HepG2 (cell line): ENCODE measurements at regions not wholly inside any gene's neighbourhood (a gene's known extent, or its start where the extent isn't known, plus 50 kb on each side); places are given as distances from the start of the nearest gene placed in this dataset.

ENCODE experiments used
- ATAC-seq: fragments of 200-7000 bp; cut with Tn5 transposase; 3 replicates; pipeline ENCODE4 v1.9.1; 2020; ENCODE audit warnings: mild to moderate bottlenecking, moderate library complexity
- BruUV-seq: library from RNA; stranded (reverse); fragments of 400-500 nt; replicated peaks from 2 replicates; lab custom pipeline; 2021; lab: Mats Ljungman, UMichigan
- CTCF ChIA-PET: fragments of 300-600 bp; formaldehyde crosslinking; extraction: SDS; loops from one replicate; lab custom pipeline; 2021; ENCODE audit warnings: low total read pairs, inconsistent platforms, low intra/inter-chr PET ratio; lab: Yijun Ruan, JAX
- POLR2A ChIA-PET: fragments of 350-600 bp; sonication (Branson Sonifier 250); formaldehyde crosslinking; loops from one replicate; lab custom pipeline; 2020; ENCODE audit warnings: antibody characterized with exemption, inconsistent platforms; lab: Yijun Ruan, JAX
- DNase-seq: peaks from one replicate; pipeline ENCODE4 v3.0.0-alpha.2; 2015; ENCODE audit warnings: low spot score
- FAIRE-seq: peaks from 3 replicates; lab custom pipeline; 2011; peaks lifted over from hg19 to GRCh38; lab: Jason Lieb, UNC
- H2AFZ ChIP-seq: one replicate; pipeline ENCODE4 v1.6.1; 2011; ENCODE audit warnings: low read length, inconsistent platforms
- H3K27ac ChIP-seq: fragments of 300-600 bp; 3 replicates; pipeline ENCODE4 v1.8.0; 2011; ENCODE audit warnings: mixed run types, mild to moderate bottlenecking, mixed read lengths, low read length, inconsistent platforms; ENCODE audit not compliant: insufficient read depth; ENCODE audit errors: extremely low read length
- H3K27me3 ChIP-seq, 2 experiments: fragments of 200-600 bp in 1 of 2; 2 replicates in 1 of 2; 3 replicates in 1 of 2; pipeline versions ENCODE4 v1.6.0 to v1.8.0; 2011; ENCODE audit warnings: low read length in 2 of 2, mild to moderate bottlenecking in 2 of 2, moderate library complexity in 2 of 2, inconsistent platforms in 1 of 2; ENCODE audit not compliant: insufficient read depth in 2 of 2, control insufficient read depth in 1 of 2
- H3K36me3 ChIP-seq, 2 experiments: fragments of 200-600 bp in 1 of 2; replicated peaks in 1 of 2; 2 replicates in 1 of 2; 3 replicates in 1 of 2; pipeline versions ENCODE4 v1.5.1 to v1.8.0; 2011; ENCODE audit warnings: low read length in 2 of 2, inconsistent platforms in 1 of 2; ENCODE audit not compliant: insufficient read depth in 2 of 2, control insufficient read depth in 1 of 2
- H3K4me1 ChIP-seq: 2 replicates; pipeline ENCODE4 v1.5.1; 2012; ENCODE audit warnings: low read length, inconsistent platforms; ENCODE audit not compliant: insufficient read depth
- H3K4me2 ChIP-seq: 2 replicates; pipeline ENCODE4 v1.6.0; 2011; ENCODE audit warnings: low read depth, low read length, inconsistent platforms
- H3K4me3 ChIP-seq, 3 experiments: fragments of 200-600 bp in 1 of 3; sonication (generic), shearing (Covaris generic) in 1 of 3; replicated peaks in 1 of 3; 2 replicates each; pipeline ENCODE4 v1.5.1; 2011 to 2016; ENCODE audit warnings: low read length in 3 of 3, inconsistent platforms in 2 of 3, low read depth in 2 of 3, mild to moderate bottlenecking in 2 of 3, control low read depth in 1 of 3, mixed read lengths in 1 of 3; ENCODE audit not compliant: insufficient read depth in 1 of 3
- H3K79me2 ChIP-seq: one replicate; pipeline ENCODE4 v1.6.1; 2011; ENCODE audit warnings: low read length, inconsistent platforms; ENCODE audit not compliant: insufficient read depth
- H3K9ac ChIP-seq: 2 replicates; pipeline ENCODE4 v1.6.0; 2011; ENCODE audit warnings: mild to moderate bottlenecking, low read depth, low read length, inconsistent platforms; ENCODE audit not compliant: insufficient read depth
- H3K9me3 ChIP-seq: 2 replicates; pipeline ENCODE4 v1.5.1; 2012; ENCODE audit warnings: mild to moderate bottlenecking, low read length
- H4K20me1 ChIP-seq: 2 replicates; pipeline ENCODE4 v1.6.0; 2011; ENCODE audit warnings: inconsistent platforms, mild to moderate bottlenecking, low read length, moderate library complexity; ENCODE audit not compliant: insufficient read depth
- CEBPG ChIP-seq: IDR thresholded peaks from 2 replicates; pipeline ENCODE4 v1.6.1; 2016
- ELK4 ChIP-seq: sonication (generic); formaldehyde crosslinking; IDR thresholded peaks from 2 replicates; pipeline ENCODE4 v1.9.0; 2021; ENCODE audit warnings: missing genetic modification reagents, borderline replicate concordance
- IRX3 ChIP-seq: sonication (generic); formaldehyde crosslinking; IDR thresholded peaks from 2 replicates; pipeline ENCODE4 v1.8.1; 2023; ENCODE audit warnings: mild to moderate bottlenecking, low read depth, missing genetic modification reagents, borderline replicate concordance
- KAT8 ChIP-seq: IDR thresholded peaks from 2 replicates; pipeline ENCODE4 v1.6.1; 2016; ENCODE audit warnings: missing genetic modification reagents, missing compliant biosample characterization
- KLF16 ChIP-seq, 2 experiments: sonication (generic) in 1 of 2; formaldehyde crosslinking in 1 of 2; IDR thresholded peaks; 2 replicates each; pipeline versions ENCODE4 v1.6.1 to v1.8.0; 2016 to 2023; ENCODE audit warnings: missing genetic modification reagents in 2 of 2, missing compliant biosample characterization in 1 of 2
- ZFAT ChIP-seq: sonication (generic); formaldehyde crosslinking; conservative IDR thresholded peaks from 2 replicates; pipeline ENCODE4 v1.8.1; 2023; ENCODE audit warnings: missing genetic modification reagents, inconsistent platforms
- ZFYVE20 ChIP-seq: sonication (generic); formaldehyde crosslinking; IDR thresholded peaks from 2 replicates; pipeline ENCODE4 v1.8.0; 2023; ENCODE audit warnings: low read depth, mild to moderate bottlenecking, moderate library complexity, missing genetic modification reagents, borderline replicate concordance
- ZNF30 ChIP-seq: sonication (generic); formaldehyde crosslinking; IDR thresholded peaks from 2 replicates; pipeline ENCODE4 v1.5.0; 2020; ENCODE audit warnings: mild to moderate bottlenecking, missing genetic modification reagents
- ZNF605 ChIP-seq: sonication (generic); formaldehyde crosslinking; IDR thresholded peaks from 2 replicates; pipeline ENCODE4 v1.8.0; 2022; ENCODE audit warnings: mild to moderate bottlenecking, missing genetic modification reagents
- ZSCAN9 ChIP-seq: IDR thresholded peaks from 2 replicates; pipeline ENCODE4 v1.6.1; 2016; ENCODE audit warnings: borderline replicate concordance
- WGBS: methylation state at CpG from one replicate; pipeline ENCODE4 v1.1.6; 2017; ENCODE audit warnings: low lambda C conversion rate; 5-methylcytosine and 5-hydroxymethylcytosine counted together
- in situ Hi-C: cut with HindIII; loops from 2 replicates; pipeline ENCODE4 v1.10.0; 2017; ENCODE audit warnings: low pct_unique_long_range_greater_than_20kb; ENCODE audit not compliant: extremely low pct_ligation_motif_present
- intact Hi-C: fragments of 100-400 bp; cut with micrococcal nuclease; formaldehyde crosslinking; loops from one replicate; pipeline ENCODE4 v1.10.0; 2022; ENCODE audit not compliant: unreplicated experiment
- TF ChIP-seq, protein P1 (sequence below): sonication (generic); formaldehyde crosslinking; IDR thresholded peaks from 2 replicates; pipeline ENCODE4 v1.4.0; 2020; ENCODE audit warnings: missing genetic modification reagents
- TF ChIP-seq, protein P2 (sequence below): sonication (generic); formaldehyde crosslinking; IDR thresholded peaks from 2 replicates; pipeline ENCODE4 v1.5.0; 2020; ENCODE audit warnings: missing genetic modification reagents

DNA sequence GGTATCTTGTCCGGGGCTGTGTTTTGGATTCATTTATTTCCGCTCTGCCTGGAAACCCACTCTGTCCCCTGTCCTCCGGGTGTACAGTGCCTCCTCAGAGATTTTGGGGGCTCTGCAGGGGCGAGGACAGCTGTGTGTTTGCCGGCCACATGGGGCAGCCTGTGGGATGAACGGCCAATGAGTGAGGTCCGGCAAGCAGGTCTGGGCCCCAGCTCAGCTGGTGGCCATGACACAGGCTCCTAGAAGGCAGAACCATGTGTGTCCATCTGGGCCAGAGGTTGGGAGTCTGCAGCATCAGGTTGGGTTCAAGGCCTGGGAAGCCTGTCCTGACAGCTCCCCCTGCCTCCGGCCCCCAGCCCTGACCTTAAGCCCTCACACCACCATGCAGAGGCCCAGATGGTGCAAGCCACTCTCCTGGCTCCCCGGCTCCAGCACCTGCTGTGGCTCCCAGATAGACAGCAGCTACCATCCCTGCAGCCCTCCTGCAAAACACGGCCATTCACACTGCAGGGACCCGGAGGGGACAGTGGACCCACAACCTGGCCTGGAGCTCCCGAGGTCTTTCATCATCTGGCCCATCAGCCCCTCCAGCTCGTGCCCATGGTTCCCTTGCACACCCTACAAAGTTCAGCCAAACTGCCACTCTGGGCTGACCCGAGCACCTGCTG, 220.1 kb upstream of the C14orf180 start (continued):
- TF ChIP-seq, protein P1, sequence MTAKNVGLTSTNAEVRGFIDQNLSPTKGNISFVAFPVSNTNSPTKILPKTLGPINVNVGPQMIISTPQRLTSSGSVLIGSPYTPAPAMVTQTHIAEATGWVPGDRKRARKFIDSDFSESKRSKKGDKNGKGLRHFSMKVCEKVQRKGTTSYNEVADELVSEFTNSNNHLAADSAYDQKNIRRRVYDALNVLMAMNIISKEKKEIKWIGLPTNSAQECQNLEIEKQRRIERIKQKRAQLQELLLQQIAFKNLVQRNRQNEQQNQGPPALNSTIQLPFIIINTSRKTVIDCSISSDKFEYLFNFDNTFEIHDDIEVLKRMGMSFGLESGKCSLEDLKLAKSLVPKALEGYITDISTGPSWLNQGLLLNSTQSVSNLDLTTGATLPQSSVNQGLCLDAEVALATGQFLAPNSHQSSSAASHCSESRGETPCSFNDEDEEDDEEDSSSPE (CRISPR knock-in tag): no peak

- peaks cover 4% of the 10 kb centered on the region; the same call in 1 of the 2 replicates for H4K20me1 ChIP-seq
- H2AFZ ChIP-seq: no peak overlapping the region
- FAIRE-seq (no peak), ATAC-seq (no peak)
- intact Hi-C loops: no loop called here
- 0% methylated on average over 1 of the region's 7 CpGs for WGBS
- H3K79me2 ChIP-seq: no peaks in the 10 kb centered on the region
- H3K4me3 ChIP-seq: no peak overlapping the region
- H3K36me3 ChIP-seq: no peaks in the 10 kb centered on the region
- H3K9ac ChIP-seq: no peak overlapping the region
- no peak for TF ChIP-seq KLF16 (CRISPR knock-in tag; IDR thresholded peaks at IDR 0.05)
- TF ChIP-seq KAT8 (CRISPR knock-in tag): no peak
- no peak for TF ChIP-seq ZNF605
- TF ChIP-seq, all 625 proteins: peak for 0
- ChIA-PET CTCF (no interaction called here), POLR2A (no interaction called here)
- Histone ChIP-seq H3K4me1 (no peaks in the 10 kb centered on the region), H3K4me2 (no peak overlapping the region), H3K27me3 (peaks cover 9 to 84% of the 10 kb centered on the region in 2 experiments; a peak in 4 of 5 replicates), H3K9me3 (no peaks in the 10 kb centered on the region), H3K27ac (no peak overlapping the region)
- DNase-seq: no peak
- no TSS peak for BruUV-seq
- in situ Hi-C loops: no loop called here
These were observed 219.6 kb upstream of the C14orf180 start for GRCh38 chr14:104359969-104360442.

DNA sequence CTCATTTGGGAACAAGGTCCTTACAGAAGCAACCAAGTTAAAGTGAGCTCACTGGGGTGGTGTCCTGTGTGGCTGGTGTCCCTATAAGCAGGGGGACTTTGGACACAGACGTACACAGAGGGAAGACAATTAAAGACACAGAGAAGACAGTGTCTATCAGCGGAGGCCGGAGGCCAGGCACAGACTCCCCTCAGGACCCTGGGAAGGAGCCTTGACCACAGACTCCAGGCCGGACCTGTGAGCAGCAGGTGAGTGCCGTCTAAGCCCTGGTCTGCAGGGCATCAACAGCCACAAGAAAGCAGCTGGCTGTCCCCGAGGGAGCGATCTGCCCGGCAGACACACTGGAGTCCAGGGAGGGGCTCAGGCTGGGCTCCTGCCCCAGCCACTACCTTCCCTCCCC, 219.1 kb upstream of the C14orf180 start:
- no peak for FAIRE-seq
- intact Hi-C loops (no loop called here), in situ Hi-C loops (no loop called here)
- DNase-seq: no peak
- WGBS: 13% methylated on average over 4 of the region's 8 CpGs
- Histone ChIP-seq H3K79me2 (no peaks in the 10 kb centered on the region), H3K36me3 (no peaks in the 10 kb centered on the region), H3K4me1 (no peaks in the 10 kb centered on the region), H3K27me3 (peaks cover 9 to 81% of the 10 kb centered on the region in 2 experiments; a peak in 4 of 5 replicates), H3K4me2 (no peak overlapping the region), H3K27ac (no peak overlapping the region), H2AFZ (no peak overlapping the region), H3K4me3 (no peak overlapping the region), H4K20me1 (peaks cover 4% of the 10 kb centered on the region; the same call in 1 of the 2 replicates), H3K9me3 (no peaks in the 10 kb centered on the region), H3K9ac (no peak overlapping the region)
- ChIA-PET POLR2A (no interaction called here), CTCF (no interaction called here)
- no peak for ATAC-seq
- BruUV-seq: no TSS peak
- TF ChIP-seq CEBPG (no peak), ZSCAN9 (CRISPR knock-in tag) (no peak), ZNF30 (CRISPR knock-in tag) (no peak), IRX3 (CRISPR knock-in tag) (no peak), ELK4 (CRISPR knock-in tag) (no peak), ZFYVE20 (CRISPR knock-in tag) (no peak), ZFAT (CRISPR knock-in tag) (no peak)
- TF ChIP-seq, protein P2, sequence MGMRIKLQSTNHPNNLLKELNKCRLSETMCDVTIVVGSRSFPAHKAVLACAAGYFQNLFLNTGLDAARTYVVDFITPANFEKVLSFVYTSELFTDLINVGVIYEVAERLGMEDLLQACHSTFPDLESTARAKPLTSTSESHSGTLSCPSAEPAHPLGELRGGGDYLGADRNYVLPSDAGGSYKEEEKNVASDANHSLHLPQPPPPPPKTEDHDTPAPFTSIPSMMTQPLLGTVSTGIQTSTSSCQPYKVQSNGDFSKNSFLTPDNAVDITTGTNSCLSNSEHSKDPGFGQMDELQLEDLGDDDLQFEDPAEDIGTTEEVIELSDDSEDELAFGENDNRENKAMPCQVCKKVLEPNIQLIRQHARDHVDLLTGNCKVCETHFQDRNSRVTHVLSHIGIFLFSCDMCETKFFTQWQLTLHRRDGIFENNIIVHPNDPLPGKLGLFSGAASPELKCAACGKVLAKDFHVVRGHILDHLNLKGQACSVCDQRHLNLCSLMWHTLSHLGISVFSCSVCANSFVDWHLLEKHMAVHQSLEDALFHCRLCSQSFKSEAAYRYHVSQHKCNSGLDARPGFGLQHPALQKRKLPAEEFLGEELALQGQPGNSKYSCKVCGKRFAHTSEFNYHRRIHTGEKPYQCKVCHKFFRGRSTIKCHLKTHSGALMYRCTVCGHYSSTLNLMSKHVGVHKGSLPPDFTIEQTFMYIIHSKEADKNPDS (CRISPR knock-in tag): no peak
